Stimulated activated CD4-positive, alpha-beta T cell treated with anti-CD3 and anti-CD28 coated beads, TNF-alpha, amount 100 ng/mL, for 1 hour (primary cell): ENCODE measurements at regions not wholly inside any gene's neighbourhood (a gene's known extent, or its start where the extent isn't known, plus 50 kb on each side); places are given as distances from the start of the nearest gene placed in this dataset.

ENCODE experiments used
- DNase-seq, 3 donors: peaks; one replicate each; pipeline ENCODE4 v3.0.0-alpha.2; 2020; ENCODE audit warnings: low read depth in 3 of 3, low spot score in 1 of 3

GRCh38 chr9:69955536-69956355 lies 87.9 kb upstream of the MAMDC2 start:
- DNase-seq = no peak

- DNase-seq = no peak
Measured at GRCh38 chr9:69961843-69962242, 81.8 kb upstream of the MAMDC2 start.

GRCh38 chr9:69963803-69964202 lies 79.8 kb upstream of the MAMDC2 start:
- DNase-seq = no peak

GRCh38 chr9:69964446-69964845 lies 79.2 kb upstream of the MAMDC2 start:
- no peak for DNase-seq

- DNase-seq = no peak
Measured at GRCh38 chr9:69965416-69966145, 78.1 kb upstream of the MAMDC2 start.

GRCh38 chr9:69967344-69967743 lies 76.3 kb upstream of the MAMDC2 start:
- DNase-seq = no peak

GRCh38 chr9:69970001-69970533 lies 73.6 kb upstream of the MAMDC2 start:
- DNase-seq = no peak

GRCh38 chr9:69971643-69972449 lies 71.8 kb upstream of the MAMDC2 start:
- peak in 1 of 3 donors; percentile 31 for DNase-seq

- DNase-seq = no peak
Measured at GRCh38 chr9:69975681-69976080, 68.0 kb upstream of the MAMDC2 start.

GRCh38 chr9:69976152-69976551 lies 67.5 kb upstream of the MAMDC2 start:
- DNase-seq = no peak

GRCh38 chr9:69980041-69980440 lies 63.6 kb upstream of the MAMDC2 start:
- DNase-seq = no peak

GRCh38 chr9:69980591-69980990 lies 63.1 kb upstream of the MAMDC2 start:
- DNase-seq = no peak

GRCh38 chr9:69981686-69982445 lies 61.8 kb upstream of the MAMDC2 start:
- no peak for DNase-seq

GRCh38 chr9:69984831-69985230 lies 58.8 kb upstream of the MAMDC2 start:
- DNase-seq = no peak

- no peak for DNase-seq
Measured at GRCh38 chr9:69985971-69986370, 57.7 kb upstream of the MAMDC2 start.

GRCh38 chr9:69986970-69987369 lies 56.7 kb upstream of the MAMDC2 start:
- DNase-seq = no peak

- DNase-seq = no peak
Measured at GRCh38 chr9:69987457-69987856, 56.2 kb upstream of the MAMDC2 start.

- no peak for DNase-seq
Measured at GRCh38 chr9:69993110-69993509, 50.5 kb upstream of the MAMDC2 start.
